ENCODE measurements at regions not wholly inside any gene's neighbourhood (a gene's known extent, or its start where the extent isn't known, plus 50 kb on each side); places are given as distances from the start of the nearest gene placed in this dataset.

GRCh38 chr6:165713845-165714466 is 50.9 kb upstream of the PDE10A start:
- Histone ChIP-seq H3K36me3 (ENCODE audit: control insufficient read depth, low read depth, low read length) (no peaks in the 10 kb centered on the region), H3K4me1 (ENCODE audit: control insufficient read depth, low read depth, low read length) (no peaks in the 10 kb centered on the region), H3K9me3 (ENCODE audit: control insufficient read depth, low read depth, low read length) (no peaks in the 10 kb centered on the region), H3K27me3 (ENCODE audit: control insufficient read depth, insufficient read depth, low read length) (no peaks in the 10 kb centered on the region), H3K9ac (ENCODE audit: low read length) (no peak overlapping the region), H3K27ac (ENCODE audit: low read length) (no peak overlapping the region), H3K4me3 (ENCODE audit: low read length) (no peak overlapping the region)

Measured in iPS-18a (cell line).